ENCODE measurements at regions not wholly inside any gene's neighbourhood (a gene's known extent, or its start where the extent isn't known, plus 50 kb on each side); places are given as distances from the start of the nearest gene placed in this dataset.
"Not testable (repeated sequence)": the region's sequence is repeated elsewhere in the genome, so short reads cannot be mapped to it uniquely, and the experiment has no call there.

- no peak for DNase-seq (ENCODE audit: low read depth in 1 of 2, low spot score in 1 of 2)
Measured at GRCh38 chr6:119442776-119443184, 93.2 kb upstream of the MAN1A1 start.

DNA sequence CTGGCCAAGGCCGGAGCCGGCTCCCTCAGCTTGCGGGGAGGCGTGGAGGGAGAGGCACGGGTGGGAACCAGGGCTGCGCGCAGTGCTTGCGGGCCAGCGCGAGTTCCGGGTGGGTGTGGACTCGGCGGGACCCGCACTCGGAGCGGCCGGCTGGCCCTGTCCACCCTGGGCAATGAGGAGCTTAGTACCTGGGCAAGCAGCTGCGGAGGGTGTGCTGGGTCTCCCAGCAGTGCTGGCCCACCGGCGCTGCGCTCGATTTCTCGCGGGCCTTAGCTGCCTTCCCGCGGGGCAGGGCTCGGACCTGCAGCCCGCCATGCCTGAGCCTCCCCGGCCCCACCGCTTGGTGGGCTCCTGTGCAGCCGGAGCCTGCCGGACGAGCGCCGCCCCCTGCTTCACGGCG, 91.4 kb upstream of the MAN1A1 start:
- DNase-seq (ENCODE audit: low read depth in 1 of 2, low spot score in 1 of 2): no peak

- DNase-seq (ENCODE audit: low read depth in 1 of 2, low spot score in 1 of 2): no peak
Measured at GRCh38 chr6:119436583-119436982, 87.0 kb upstream of the MAN1A1 start.

DNA sequence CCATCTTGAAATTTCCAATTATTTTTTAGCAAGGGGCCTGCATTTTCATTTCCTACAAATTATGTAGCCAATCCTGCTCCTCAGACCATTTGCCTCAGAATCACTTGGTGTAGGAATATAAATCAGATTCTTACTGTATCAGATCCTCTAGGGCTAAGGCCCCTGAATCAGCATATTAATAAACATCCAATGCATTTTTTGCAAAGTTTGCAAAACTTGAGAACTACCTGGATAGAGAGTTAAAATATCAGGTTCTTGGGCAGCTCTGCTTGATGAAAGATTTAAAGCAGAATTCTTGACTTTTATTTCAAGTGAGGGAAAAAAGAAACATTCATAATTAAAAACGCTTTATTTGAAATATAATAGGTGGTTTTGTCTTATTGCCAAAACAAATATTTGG, 82.2 kb upstream of the MAN1A1 start:
- DNase-seq (ENCODE audit: low read depth in 1 of 2, low spot score in 1 of 2): no peak

DNA sequence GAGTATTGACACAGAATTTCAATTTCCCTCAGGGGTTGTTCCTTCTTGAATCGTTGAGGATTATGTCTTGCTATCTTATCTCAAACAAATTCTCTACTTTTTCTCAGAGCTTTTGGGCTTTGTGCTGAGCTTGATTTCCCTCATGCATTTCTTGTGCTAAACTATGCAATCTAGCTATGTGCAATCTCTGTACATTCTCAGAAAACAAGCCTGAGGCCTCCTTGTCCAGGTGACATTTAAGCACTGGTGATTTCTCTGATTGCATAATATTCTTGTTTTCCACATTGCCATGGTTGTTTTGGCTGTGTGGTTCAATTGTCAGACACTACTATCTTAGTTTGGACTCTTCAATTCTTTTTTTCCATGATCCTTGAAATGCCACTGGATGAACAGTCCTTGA, 81.2 kb upstream of the MAN1A1 start:
- DNase-seq (ENCODE audit: low read depth in 1 of 2, low spot score in 1 of 2): no peak

- DNase-seq (ENCODE audit: low read depth in 1 of 2, low spot score in 1 of 2): no peak
Measured at GRCh38 chr6:119428633-119429032, 79.1 kb upstream of the MAN1A1 start.

DNA sequence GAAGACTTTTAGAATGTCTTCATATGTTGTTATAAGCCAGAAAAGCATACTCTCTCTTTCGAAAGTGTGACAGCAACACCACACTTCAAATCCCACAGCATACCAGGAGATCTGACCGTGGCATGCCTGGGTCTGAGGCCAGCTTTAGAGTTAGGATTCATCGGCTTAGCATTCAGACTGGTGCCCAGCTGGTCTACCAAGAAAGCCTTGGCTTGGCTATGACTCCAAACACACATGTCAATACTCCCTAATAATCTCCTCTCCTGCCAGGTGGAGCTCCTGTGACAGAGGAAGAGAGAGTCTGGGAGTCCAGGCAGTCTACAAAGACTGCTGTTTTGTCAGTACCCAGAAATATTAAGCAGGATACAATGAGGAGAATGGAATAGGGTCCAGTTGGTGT, 77.1 kb upstream of the MAN1A1 start:
- DNase-seq (ENCODE audit: low read depth in 1 of 2, low spot score in 1 of 2): no peak

GRCh38 chr6:119423996-119424395, 74.4 kb upstream of the MAN1A1 start:
- DNase-seq (ENCODE audit: low read depth in 1 of 2, low spot score in 1 of 2): no peak

GRCh38 chr6:119418084-119418483, 68.5 kb upstream of the MAN1A1 start:
- DNase-seq (ENCODE audit: low read depth in 1 of 2, low spot score in 1 of 2): not testable (repeated sequence)

- no peak for DNase-seq (ENCODE audit: low read depth in 1 of 2, low spot score in 1 of 2)
Measured at GRCh38 chr6:119407156-119407555, 57.6 kb upstream of the MAN1A1 start.

DNA sequence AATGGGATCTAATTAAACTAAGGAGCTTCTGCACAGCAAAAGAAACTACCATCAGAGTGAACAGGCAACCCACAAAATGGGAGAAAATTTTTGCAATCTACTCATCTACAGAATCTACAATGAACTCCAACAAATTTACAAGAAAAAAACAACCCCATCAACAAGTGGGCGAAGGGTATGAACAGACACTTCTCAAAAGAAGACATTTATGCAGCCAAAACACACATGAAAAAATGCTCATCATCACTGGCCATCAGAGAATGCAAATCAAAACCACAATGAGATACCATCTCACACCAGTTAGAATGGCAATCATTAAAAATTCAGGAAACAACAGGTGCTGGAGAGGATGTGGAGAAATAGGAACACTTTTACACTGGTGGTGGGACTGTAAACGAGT, 55.6 kb upstream of the MAN1A1 start:
- not testable (repeated sequence) for DNase-seq (ENCODE audit: low read depth in 1 of 2, low spot score in 1 of 2)

All from activated CD4-positive, alpha-beta T cell treated with anti-CD3 and anti-CD28 coated beads, Interleukin-2, amount 50 U/mL, for 24 hours (primary cell).